ENCODE measurements at regions not wholly inside any gene's neighbourhood (a gene's known extent, or its start where the extent isn't known, plus 50 kb on each side); places are given as distances from the start of the nearest gene placed in this dataset.

GRCh38 chr16:7158481-7158880 lies 174.2 kb upstream of the RBFOX1 start:
- no peak for TF ChIP-seq CTCF (IDR thresholded peaks at IDR 0.05; ENCODE audit: low read depth, low read length)
- no peak for TF ChIP-seq MYC (IDR thresholded peaks at IDR 0.05; ENCODE audit: low read depth, low read length)
- TF ChIP-seq POLR2A (IDR thresholded peaks at IDR 0.05; ENCODE audit: extremely low read depth, insufficient read length), result no peak
- TF ChIP-seq, protein P1, sequence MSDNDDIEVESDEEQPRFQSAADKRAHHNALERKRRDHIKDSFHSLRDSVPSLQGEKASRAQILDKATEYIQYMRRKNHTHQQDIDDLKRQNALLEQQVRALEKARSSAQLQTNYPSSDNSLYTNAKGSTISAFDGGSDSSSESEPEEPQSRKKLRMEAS (IDR thresholded peaks at IDR 0.05; ENCODE audit: low read depth, low read length), result no peak
